HL-60 (cell line): ENCODE measurements at regions not wholly inside any gene's neighbourhood (a gene's known extent, or its start where the extent isn't known, plus 50 kb on each side); places are given as distances from the start of the nearest gene placed in this dataset.

Experiments
- DNase-seq, 2 experiments: peaks; one replicate each; pipeline ENCODE4 v3.0.0-alpha.2; 2010 to 2020; ENCODE audit warnings: low read depth in 1 of 2, low spot score in 1 of 2
- H3K27ac ChIP-seq: fragments of 250-450 bp; sonication (Bioruptor Pico); replicated peaks from 2 replicates; pipeline ENCODE4 v1.5.1; 2020; ENCODE audit warnings: mild to moderate bottlenecking, moderate library complexity
- H3K27me3 ChIP-seq: fragments of 250-450 bp; sonication (Bioruptor Pico); 2 replicates; pipeline ENCODE4 v1.5.1; 2021; ENCODE audit warnings: mild to moderate bottlenecking, moderate library complexity; ENCODE audit not compliant: insufficient read depth, poor library complexity, severe bottlenecking
- H3K4me3 ChIP-seq: replicated peaks from 2 replicates; pipeline ENCODE4 v1.5.1; 2011; ENCODE audit warnings: mild to moderate bottlenecking, control low read depth, low read length; ENCODE audit not compliant: insufficient read depth
- CTCF ChIP-seq: IDR thresholded peaks from one replicate; pipeline ENCODE4 v1.5.1; 2011; ENCODE audit warnings: low read length, control low read depth, inconsistent platforms; ENCODE audit not compliant: insufficient read depth
- GABPA ChIP-seq: IDR thresholded peaks from 2 replicates; pipeline ENCODE4 v1.6.1; 2012; ENCODE audit warnings: low read depth
- POLR2AphosphoS5 ChIP-seq: IDR thresholded peaks from 2 replicates; pipeline ENCODE4 v1.6.1; 2012; ENCODE audit warnings: low read depth
- REST ChIP-seq: IDR thresholded peaks from 2 replicates; pipeline ENCODE4 v1.6.1; 2012; ENCODE audit warnings: low read depth; ENCODE audit not compliant: insufficient replicate concordance
- SPI1 ChIP-seq: IDR thresholded peaks from 2 replicates; pipeline ENCODE4 v1.6.1; 2012; ENCODE audit warnings: low read depth, mild to moderate bottlenecking, borderline replicate concordance

GRCh38 chr11:116164843-116165242 is 607.9 kb downstream of the BUD13 start:
- TF ChIP-seq GABPA (no peak), SPI1 (no peak), REST (no peak), CTCF (no peak)
- Histone ChIP-seq H3K27me3 (no peaks in the 10 kb centered on the region), H3K27ac (no peak overlapping the region), H3K4me3 (no peak overlapping the region)
- DNase-seq = no peak

- no peak for DNase-seq
- TF ChIP-seq POLR2AphosphoS5 (no peak), CTCF (no peak), SPI1 (no peak), REST (no peak), GABPA (no peak)
- H3K27ac ChIP-seq = no peak overlapping the region
- no peaks in the 10 kb centered on the region for H3K27me3 ChIP-seq
- no peak overlapping the region for H3K4me3 ChIP-seq
Measured at GRCh38 chr11:116162886-116163230, 609.9 kb downstream of the BUD13 start.

- DNase-seq = no peak
- TF ChIP-seq CTCF = no peak
- TF ChIP-seq REST = no peak
- TF ChIP-seq POLR2AphosphoS5 = no peak
- TF ChIP-seq GABPA = no peak
- no peak for TF ChIP-seq SPI1
- H3K27me3 ChIP-seq = no peaks in the 10 kb centered on the region
- H3K27ac ChIP-seq = no peak overlapping the region
- no peak overlapping the region for H3K4me3 ChIP-seq
Measured at GRCh38 chr11:116162086-116162885, 610.5 kb downstream of the BUD13 start.
